RWPE2 (cell line): ENCODE measurements at regions not wholly inside any gene's neighbourhood (a gene's known extent, or its start where the extent isn't known, plus 50 kb on each side); places are given as distances from the start of the nearest gene placed in this dataset.

Experiments
- ATAC-seq: fragments of 200-7000 bp; cut with Tn5 transposase; 3 replicates; pipeline ENCODE4 v1.9.1; 2021; ENCODE audit warnings: low read depth
- DNase-seq: peaks from one replicate; pipeline ENCODE4 v3.0.0-alpha.2; 2020; ENCODE audit warnings: low spot score
- H3K27ac ChIP-seq: fragments of 450-650 bp; 2 replicates; pipeline ENCODE4 v1.5.1; 2017; ENCODE audit warnings: mild to moderate bottlenecking; ENCODE audit not compliant: poor library complexity, severe bottlenecking
- H3K27me3 ChIP-seq: fragments of 250-450 bp; sonication (Bioruptor Pico); 2 replicates; pipeline ENCODE4 v1.5.1; 2021; ENCODE audit warnings: mild to moderate bottlenecking, moderate library complexity; ENCODE audit not compliant: insufficient read depth, poor library complexity, severe bottlenecking
- H3K36me3 ChIP-seq: fragments of 250-450 bp; sonication (Bioruptor Pico); 2 replicates; pipeline ENCODE4 v1.5.1; 2020; ENCODE audit warnings: low read depth, mild to moderate bottlenecking, moderate library complexity
- H3K4me1 ChIP-seq: fragments of 250-450 bp; sonication (Bioruptor Pico); 2 replicates; pipeline ENCODE4 v1.5.1; 2021; ENCODE audit warnings: mild to moderate bottlenecking, moderate library complexity; ENCODE audit not compliant: insufficient read depth, poor library complexity, severe bottlenecking
- H3K4me3 ChIP-seq: fragments of 250-450 bp; sonication (Bioruptor Pico); 2 replicates; pipeline ENCODE4 v1.5.1; 2021; ENCODE audit warnings: mild to moderate bottlenecking, moderate library complexity; ENCODE audit not compliant: severe bottlenecking
- H3K9me3 ChIP-seq: fragments of 250-450 bp; sonication (Bioruptor Pico); 2 replicates; pipeline ENCODE4 v1.5.1; 2021; ENCODE audit warnings: mild to moderate bottlenecking, moderate library complexity; ENCODE audit not compliant: severe bottlenecking
- CTCF ChIP-seq: fragments of 450-650 bp; IDR thresholded peaks from one replicate; pipeline ENCODE4 v1.5.1; 2017; ENCODE audit warnings: mild to moderate bottlenecking, moderate library complexity; ENCODE audit not compliant: poor library complexity, severe bottlenecking

GRCh38 chr2:22196806-22197205 is 1073.0 kb downstream of the TDRD15 start:
- Histone ChIP-seq H3K27ac (no peak overlapping the region), H3K36me3 (no peaks in the 10 kb centered on the region), H3K4me3 (no peak overlapping the region), H3K27me3 (no peaks in the 10 kb centered on the region), H3K9me3 (peaks cover 3% of the 10 kb centered on the region), H3K4me1 (no peaks in the 10 kb centered on the region)
- ATAC-seq, result no peak
- no peak for DNase-seq
- TF ChIP-seq CTCF, result no peak

DNA sequence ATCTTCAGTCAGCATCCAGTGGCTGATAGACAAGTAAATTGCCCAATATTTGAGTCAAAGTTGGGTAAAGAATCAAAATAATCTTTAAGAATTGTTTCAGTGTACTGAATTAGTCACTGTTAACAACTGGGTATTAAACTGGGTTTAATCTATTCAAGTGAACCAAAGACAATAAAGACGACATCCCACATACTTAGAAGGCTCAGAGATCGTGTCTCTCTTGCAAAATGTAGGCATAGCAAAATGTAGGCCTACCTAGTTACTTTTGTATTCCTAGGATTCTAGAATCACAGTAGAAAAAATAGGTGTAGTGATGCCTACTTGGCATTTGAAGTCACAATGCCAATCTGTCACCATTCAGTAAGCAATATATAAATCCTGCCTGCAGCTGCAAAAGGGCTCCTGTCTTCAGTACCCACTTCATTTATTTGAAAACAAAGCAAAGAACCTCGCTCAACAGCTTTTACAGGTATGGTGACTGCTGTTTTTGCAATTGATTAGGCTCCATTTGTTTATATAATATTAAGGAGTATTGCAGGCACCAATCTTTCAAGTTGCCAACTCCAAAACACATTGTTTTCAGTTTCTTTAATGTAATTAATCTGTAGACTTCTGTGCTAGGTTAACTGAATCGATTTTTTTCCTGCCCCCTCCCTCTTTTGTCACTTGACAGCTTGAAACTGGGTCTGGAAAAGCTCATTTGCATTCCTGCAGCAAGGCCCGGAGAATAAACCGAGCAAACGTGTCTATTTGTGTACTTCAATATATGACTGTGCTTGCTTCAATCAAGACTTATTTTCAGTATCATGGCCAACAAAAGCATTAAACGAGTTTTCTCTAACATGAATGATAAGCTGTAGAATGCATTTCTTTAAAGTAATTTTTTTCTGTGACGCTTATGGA is 1074.9 kb downstream of the TDRD15 start:
- no peak for DNase-seq

DNA sequence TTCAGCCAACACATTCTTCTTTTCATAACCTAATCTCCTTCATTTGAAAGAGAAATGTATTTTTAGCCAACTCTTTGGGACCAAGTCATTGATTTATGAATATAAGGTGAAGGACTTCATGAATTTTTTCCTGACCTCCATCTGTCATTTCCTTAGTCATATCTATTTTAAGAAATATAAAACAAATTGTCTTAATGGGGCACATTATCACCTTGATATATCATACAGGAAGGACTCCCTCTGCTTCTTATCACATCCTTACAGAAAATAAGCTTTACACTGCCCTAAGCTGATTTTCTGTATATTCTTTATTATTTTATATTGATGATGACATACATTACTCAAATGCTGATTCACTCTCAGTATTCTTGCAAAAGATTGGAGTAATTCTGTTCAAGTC is 1076.2 kb downstream of the TDRD15 start:
- Histone ChIP-seq H3K27me3 (peaks cover 2% of the 10 kb centered on the region), H3K27ac (no peak overlapping the region), H3K4me1 (no peaks in the 10 kb centered on the region), H3K9me3 (no peaks in the 10 kb centered on the region), H3K4me3 (no peak overlapping the region), H3K36me3 (no peaks in the 10 kb centered on the region)
- TF ChIP-seq CTCF, result no peak
- DNase-seq (no peak), ATAC-seq (no peak)

More for the DNA sequence above, 1074.9 kb downstream of the TDRD15 start:
- H3K9me3 ChIP-seq, result peaks cover 3% of the 10 kb centered on the region
- H3K27ac ChIP-seq, result no peak overlapping the region
- no peaks in the 10 kb centered on the region for H3K36me3 ChIP-seq
- H3K4me1 ChIP-seq, result no peaks in the 10 kb centered on the region
- no peak overlapping the region for H3K4me3 ChIP-seq
- no peak for TF ChIP-seq CTCF
- peaks cover under 1% of the 10 kb centered on the region for H3K27me3 ChIP-seq
- ATAC-seq, result no peak

GRCh38 chr2:22209545-22209944 is 1085.8 kb downstream of the TDRD15 start:
- DNase-seq, result no peak
- no peak overlapping the region for H3K4me3 ChIP-seq
- no peaks in the 10 kb centered on the region for H3K27me3 ChIP-seq
- no peak for TF ChIP-seq CTCF
- H3K4me1 ChIP-seq, result no peaks in the 10 kb centered on the region
- no peaks in the 10 kb centered on the region for H3K36me3 ChIP-seq
- H3K27ac ChIP-seq, result no peak overlapping the region
- H3K9me3 ChIP-seq, result peaks cover 2% of the 10 kb centered on the region
- no peak for ATAC-seq

GRCh38 chr2:22213237-22213636 is 1089.5 kb downstream of the TDRD15 start:
- DNase-seq (no peak), ATAC-seq (no peak)
- Histone ChIP-seq H3K27me3 (no peaks in the 10 kb centered on the region), H3K4me3 (no peak overlapping the region), H3K9me3 (peaks cover 2% of the 10 kb centered on the region), H3K4me1 (no peaks in the 10 kb centered on the region), H3K27ac (no peak overlapping the region), H3K36me3 (no peaks in the 10 kb centered on the region)
- TF ChIP-seq CTCF, result no peak
